Neutrophil (primary cell): ENCODE measurements at regions not wholly inside any gene's neighbourhood (a gene's known extent, or its start where the extent isn't known, plus 50 kb on each side); places are given as distances from the start of the nearest gene placed in this dataset.

ENCODE experiments used
- H3K27ac ChIP-seq: fragments of 200-600 bp; sonication (generic); 2 replicates; pipeline ENCODE4 v1.5.1; 2016; ENCODE audit warnings: mild to moderate bottlenecking, moderate library complexity
- H3K27me3 ChIP-seq: fragments of 200-600 bp; sonication (generic); 2 replicates; pipeline ENCODE4 v1.6.0; 2016; ENCODE audit warnings: mild to moderate bottlenecking
- H3K36me3 ChIP-seq: fragments of 200-600 bp; sonication (generic); 2 replicates; pipeline ENCODE4 v1.5.1; 2017
- H3K4me1 ChIP-seq, 2 experiments: fragments of 200-600 bp in 1 of 2; sonication (generic) in 1 of 2; 1 replicate in 1 of 2; 2 replicates in 1 of 2; pipeline versions ENCODE4 v1.5.1 to v1.6.1; 2013 to 2016; ENCODE audit warnings: low read depth in 1 of 2, low read length in 1 of 2, mild to moderate bottlenecking in 1 of 2, moderate library complexity in 1 of 2; ENCODE audit not compliant: control insufficient read depth in 1 of 2, insufficient read depth in 1 of 2
- H3K4me3 ChIP-seq, 2 experiments: fragments of 200-600 bp in 1 of 2; sonication (generic) in 1 of 2; 1 replicate in 1 of 2; 2 replicates in 1 of 2; pipeline ENCODE4 v1.5.1; 2013 to 2016; ENCODE audit warnings: low read depth in 1 of 2, low read length in 1 of 2, mild to moderate bottlenecking in 1 of 2, moderate library complexity in 1 of 2
- H3K9me3 ChIP-seq: fragments of 200-600 bp; sonication (generic); 2 replicates; pipeline ENCODE4 v1.5.1; 2016
- TF ChIP-seq, protein P1 (sequence below): fragments of 200-600 bp; sonication (generic); IDR thresholded peaks from 2 replicates; pipeline ENCODE4 v1.5.1; 2016; ENCODE audit warnings: antibody characterized with exemption

DNA sequence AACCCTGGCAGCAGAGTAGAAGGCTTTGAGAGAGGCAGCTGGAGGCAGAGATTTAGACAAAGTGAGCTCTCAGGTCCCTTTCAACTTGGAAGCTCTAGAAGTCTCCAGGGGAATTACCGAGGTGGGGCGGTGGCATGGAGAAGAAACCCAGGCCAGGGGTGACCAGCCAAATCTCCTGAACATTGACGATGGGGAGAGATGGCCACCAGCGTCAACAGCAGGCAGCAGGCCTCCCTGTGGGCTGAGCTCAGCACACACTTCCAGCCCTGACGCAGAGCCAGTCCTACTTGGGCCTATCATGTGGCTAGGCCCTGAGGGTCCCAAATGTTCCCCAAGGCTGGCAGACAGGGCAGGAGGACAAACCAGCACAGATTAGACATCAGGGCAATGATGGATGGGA lies 187.8 kb downstream of the BCOR start:
- peaks cover 10 to 16% of the 10 kb centered on the region in 2 experiments for H3K4me1 ChIP-seq
- TF ChIP-seq, protein P1, sequence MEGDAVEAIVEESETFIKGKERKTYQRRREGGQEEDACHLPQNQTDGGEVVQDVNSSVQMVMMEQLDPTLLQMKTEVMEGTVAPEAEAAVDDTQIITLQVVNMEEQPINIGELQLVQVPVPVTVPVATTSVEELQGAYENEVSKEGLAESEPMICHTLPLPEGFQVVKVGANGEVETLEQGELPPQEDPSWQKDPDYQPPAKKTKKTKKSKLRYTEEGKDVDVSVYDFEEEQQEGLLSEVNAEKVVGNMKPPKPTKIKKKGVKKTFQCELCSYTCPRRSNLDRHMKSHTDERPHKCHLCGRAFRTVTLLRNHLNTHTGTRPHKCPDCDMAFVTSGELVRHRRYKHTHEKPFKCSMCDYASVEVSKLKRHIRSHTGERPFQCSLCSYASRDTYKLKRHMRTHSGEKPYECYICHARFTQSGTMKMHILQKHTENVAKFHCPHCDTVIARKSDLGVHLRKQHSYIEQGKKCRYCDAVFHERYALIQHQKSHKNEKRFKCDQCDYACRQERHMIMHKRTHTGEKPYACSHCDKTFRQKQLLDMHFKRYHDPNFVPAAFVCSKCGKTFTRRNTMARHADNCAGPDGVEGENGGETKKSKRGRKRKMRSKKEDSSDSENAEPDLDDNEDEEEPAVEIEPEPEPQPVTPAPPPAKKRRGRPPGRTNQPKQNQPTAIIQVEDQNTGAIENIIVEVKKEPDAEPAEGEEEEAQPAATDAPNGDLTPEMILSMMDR = no peak
- no peaks in the 10 kb centered on the region for H3K36me3 ChIP-seq
- H3K27me3 ChIP-seq = no peaks in the 10 kb centered on the region
- no peak overlapping the region for H3K4me3 ChIP-seq
- no peaks in the 10 kb centered on the region for H3K9me3 ChIP-seq
- H3K27ac ChIP-seq = no peak overlapping the region

DNA sequence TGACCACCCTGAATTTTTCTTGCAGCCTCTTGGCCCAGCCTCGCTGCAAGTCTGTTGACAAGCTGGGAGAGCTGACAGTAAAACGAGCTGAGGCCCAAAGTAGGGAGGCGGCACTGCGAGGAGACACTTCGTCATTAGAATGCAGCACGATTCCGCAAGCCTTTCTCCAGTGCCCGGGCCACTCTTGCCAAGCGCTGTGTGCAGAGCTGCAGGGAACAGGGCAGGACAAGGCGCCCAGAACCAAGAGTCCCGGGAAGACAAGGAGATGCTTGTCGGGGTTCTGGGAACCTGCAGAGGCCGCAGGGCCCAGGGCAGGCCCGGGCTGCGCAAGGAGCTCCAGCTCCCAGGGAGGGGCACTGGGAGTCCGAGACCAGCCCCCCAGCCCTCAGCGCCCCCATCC lies 187.1 kb downstream of the BCOR start:
- H3K27ac ChIP-seq = no peak overlapping the region

DNA sequence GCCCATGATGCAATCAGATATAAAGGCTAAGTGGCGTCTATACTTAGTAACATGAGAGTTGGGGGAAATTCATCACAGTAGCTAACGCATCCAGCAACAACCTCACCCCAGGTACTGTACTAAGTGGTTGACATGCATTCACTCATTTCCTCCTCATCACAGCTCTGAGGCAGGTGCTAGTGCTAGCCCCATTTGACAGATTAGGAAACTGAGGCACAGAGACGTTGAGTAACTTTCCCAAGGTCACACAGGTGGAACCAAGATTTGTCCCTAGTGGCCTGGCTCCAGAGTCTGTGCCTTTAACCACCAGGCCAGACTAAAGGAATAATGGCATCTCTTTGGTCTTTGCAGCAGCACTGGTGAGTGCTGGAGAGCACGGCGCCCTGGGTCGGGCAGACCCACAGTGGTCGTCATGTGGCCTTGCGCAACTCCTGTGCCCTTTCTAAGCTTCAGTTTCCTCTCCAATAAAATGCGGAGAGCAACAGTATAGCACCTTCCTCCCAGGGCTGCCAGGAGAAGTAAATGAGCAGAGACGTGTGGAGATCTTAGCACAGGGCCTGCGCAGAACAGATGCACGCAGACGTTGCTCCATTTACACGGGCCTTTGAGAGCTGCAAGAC lies 186.4 kb downstream of the BCOR start:
- no peak overlapping the region for H3K4me3 ChIP-seq
- TF ChIP-seq, protein P1 = no peak

More for the DNA sequence above, 187.1 kb downstream of the BCOR start:
- Histone ChIP-seq H3K4me1 (peaks cover 6 to 12% of the 10 kb centered on the region in 2 experiments), H3K4me3 (no peak overlapping the region), H3K9me3 (no peaks in the 10 kb centered on the region), H3K36me3 (no peaks in the 10 kb centered on the region), H3K27me3 (no peaks in the 10 kb centered on the region)
- TF ChIP-seq, protein P1 = no peak

DNA sequence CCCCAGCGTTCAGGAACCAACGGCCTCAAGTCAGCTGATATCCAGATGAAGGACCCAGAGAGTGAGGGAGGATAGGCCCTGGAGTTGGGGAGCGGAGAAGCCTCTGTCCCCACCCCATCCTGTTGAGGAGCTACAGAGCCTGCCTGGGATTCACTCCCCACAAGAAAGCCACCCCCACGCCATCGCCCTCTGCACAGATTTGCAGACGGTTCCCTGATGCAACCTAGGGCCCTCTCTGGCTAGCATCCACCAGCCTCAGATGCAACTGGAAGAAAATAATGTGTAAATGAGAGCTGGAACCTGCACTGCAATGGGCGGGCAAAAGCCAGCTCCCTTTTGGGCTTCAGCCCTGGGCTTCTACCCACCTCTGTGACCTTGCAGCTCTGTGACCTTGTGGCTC lies 185.6 kb downstream of the BCOR start:
- Histone ChIP-seq H3K4me3 (no peak overlapping the region), H3K27ac (no peak overlapping the region), H3K36me3 (no peaks in the 10 kb centered on the region), H3K9me3 (no peaks in the 10 kb centered on the region), H3K27me3 (no peaks in the 10 kb centered on the region), H3K4me1 (peaks cover 6 to 12% of the 10 kb centered on the region in 2 experiments)
- TF ChIP-seq, protein P1 = no peak

More for the DNA sequence above, 186.4 kb downstream of the BCOR start:
- no peaks in the 10 kb centered on the region for H3K27me3 ChIP-seq
- H3K9me3 ChIP-seq = no peaks in the 10 kb centered on the region
- H3K4me1 ChIP-seq = peaks cover 6 to 12% of the 10 kb centered on the region in 2 experiments
- no peak overlapping the region for H3K27ac ChIP-seq
- H3K36me3 ChIP-seq = no peaks in the 10 kb centered on the region

DNA sequence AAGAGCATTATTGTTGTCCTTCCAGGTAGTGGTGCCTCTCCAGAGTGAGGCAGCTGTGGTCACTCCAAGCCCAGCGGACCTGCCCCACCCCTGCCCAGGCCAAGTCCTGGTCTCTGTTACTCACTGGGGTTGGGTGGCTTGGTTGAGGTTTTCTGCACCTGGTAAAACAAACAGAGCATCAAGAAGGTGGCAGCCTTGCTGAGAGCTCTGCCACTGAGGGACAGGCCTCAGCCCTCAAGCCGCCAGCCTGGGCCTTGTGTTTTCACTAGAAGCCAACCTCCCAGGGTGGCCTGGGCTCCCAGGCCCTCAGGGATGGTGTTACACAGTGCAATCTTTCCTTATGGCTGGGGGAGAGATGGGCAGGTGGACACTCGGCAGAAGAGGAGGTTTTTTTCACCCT lies 182.7 kb downstream of the BCOR start:
- H3K36me3 ChIP-seq = no peaks in the 10 kb centered on the region
- no peaks in the 10 kb centered on the region for H3K27me3 ChIP-seq
- H3K9me3 ChIP-seq = no peaks in the 10 kb centered on the region
- TF ChIP-seq, protein P1 = no peak
- no peak overlapping the region for H3K27ac ChIP-seq
- no peaks in the 10 kb centered on the region for H3K4me1 ChIP-seq
- H3K4me3 ChIP-seq = no peak overlapping the region
